ENCODE measurements at regions not wholly inside any gene's neighbourhood (a gene's known extent, or its start where the extent isn't known, plus 50 kb on each side); places are given as distances from the start of the nearest gene placed in this dataset.

GRCh38 chr2:207257251-207258250 is 91.8 kb upstream of the KLF7 start:
- no peak for TF ChIP-seq GATA3 (IDR thresholded peaks at IDR 0.05; ENCODE audit: low read depth, low read length)
- TF ChIP-seq GATA2 (IDR thresholded peaks at IDR 0.05; ENCODE audit: low read depth, low read length): no peak

- TF ChIP-seq GATA2 (IDR thresholded peaks at IDR 0.05; ENCODE audit: low read depth, low read length): no peak
- no peak for TF ChIP-seq GATA3 (IDR thresholded peaks at IDR 0.05; ENCODE audit: low read depth, low read length)
Measured at GRCh38 chr2:207258263-207258991, 92.7 kb upstream of the KLF7 start.

GRCh38 chr2:207260021-207260420 is 94.3 kb upstream of the KLF7 start:
- TF ChIP-seq GATA3 (IDR thresholded peaks at IDR 0.05; ENCODE audit: low read depth, low read length) (no peak), GATA2 (IDR thresholded peaks at IDR 0.05; ENCODE audit: low read depth, low read length) (no peak)

GRCh38 chr2:207260947-207261346 is 95.2 kb upstream of the KLF7 start:
- TF ChIP-seq GATA3 (IDR thresholded peaks at IDR 0.05; ENCODE audit: low read depth, low read length) (no peak), GATA2 (IDR thresholded peaks at IDR 0.05; ENCODE audit: low read depth, low read length) (no peak)

GRCh38 chr2:207264310-207264709 is 98.6 kb upstream of the KLF7 start:
- TF ChIP-seq GATA3 (IDR thresholded peaks at IDR 0.05; ENCODE audit: low read depth, low read length) (no peak), GATA2 (IDR thresholded peaks at IDR 0.05; ENCODE audit: low read depth, low read length) (no peak)

GRCh38 chr2:207265332-207265731 is 99.6 kb upstream of the KLF7 start:
- no peak for TF ChIP-seq GATA2 (IDR thresholded peaks at IDR 0.05; ENCODE audit: low read depth, low read length)
- no peak for TF ChIP-seq GATA3 (IDR thresholded peaks at IDR 0.05; ENCODE audit: low read depth, low read length)

GRCh38 chr2:207265869-207266268 is 100.1 kb upstream of the KLF7 start:
- TF ChIP-seq GATA3 (IDR thresholded peaks at IDR 0.05; ENCODE audit: low read depth, low read length): no peak
- no peak for TF ChIP-seq GATA2 (IDR thresholded peaks at IDR 0.05; ENCODE audit: low read depth, low read length)

- TF ChIP-seq GATA2 (IDR thresholded peaks at IDR 0.05; ENCODE audit: low read depth, low read length) (no peak), GATA3 (IDR thresholded peaks at IDR 0.05; ENCODE audit: low read depth, low read length) (no peak)
Measured at GRCh38 chr2:207266648-207267047, 100.9 kb upstream of the KLF7 start.

- TF ChIP-seq GATA3 (IDR thresholded peaks at IDR 0.05; ENCODE audit: low read depth, low read length) (no peak), GATA2 (IDR thresholded peaks at IDR 0.05; ENCODE audit: low read depth, low read length) (no peak)
Measured at GRCh38 chr2:207269038-207269437, 103.3 kb upstream of the KLF7 start.

GRCh38 chr2:207274530-207275189 is 108.9 kb upstream of the KLF7 start:
- TF ChIP-seq GATA3 (IDR thresholded peaks at IDR 0.05; ENCODE audit: low read depth, low read length) (no peak), GATA2 (IDR thresholded peaks at IDR 0.05; ENCODE audit: low read depth, low read length) (no peak)

GRCh38 chr2:207275779-207276178 is 110.0 kb upstream of the KLF7 start:
- TF ChIP-seq GATA2 (IDR thresholded peaks at IDR 0.05; ENCODE audit: low read depth, low read length) (no peak), GATA3 (IDR thresholded peaks at IDR 0.05; ENCODE audit: low read depth, low read length) (no peak)

GRCh38 chr2:207276248-207276647 is 110.5 kb upstream of the KLF7 start:
- no peak for TF ChIP-seq GATA3 (IDR thresholded peaks at IDR 0.05; ENCODE audit: low read depth, low read length)
- TF ChIP-seq GATA2 (IDR thresholded peaks at IDR 0.05; ENCODE audit: low read depth, low read length): no peak

GRCh38 chr2:207276858-207277257 is 111.1 kb upstream of the KLF7 start:
- TF ChIP-seq GATA2 (IDR thresholded peaks at IDR 0.05; ENCODE audit: low read depth, low read length) (no peak), GATA3 (IDR thresholded peaks at IDR 0.05; ENCODE audit: low read depth, low read length) (no peak)

- no peak for TF ChIP-seq GATA2 (IDR thresholded peaks at IDR 0.05; ENCODE audit: low read depth, low read length)
- TF ChIP-seq GATA3 (IDR thresholded peaks at IDR 0.05; ENCODE audit: low read depth, low read length): no peak
Measured at GRCh38 chr2:207279520-207279919, 113.8 kb upstream of the KLF7 start.
